NCI-H510A (cell line): ENCODE measurements at regions not wholly inside any gene's neighbourhood (a gene's known extent, or its start where the extent isn't known, plus 50 kb on each side); places are given as distances from the start of the nearest gene placed in this dataset.

ENCODE experiments used
- DNase-seq: peaks from one replicate; lab custom pipeline; 2025; lab: John Stamatoyannopoulos, UW

GRCh38 chr10:113219446-113219845, 269.4 kb downstream of the TCF7L2 start:
- DNase-seq = no peak

- DNase-seq = no peak
These were observed 271.7 kb downstream of the TCF7L2 start for GRCh38 chr10:113221756-113222168.

GRCh38 chr10:113222207-113222606, 272.2 kb downstream of the TCF7L2 start:
- no peak for DNase-seq

DNA sequence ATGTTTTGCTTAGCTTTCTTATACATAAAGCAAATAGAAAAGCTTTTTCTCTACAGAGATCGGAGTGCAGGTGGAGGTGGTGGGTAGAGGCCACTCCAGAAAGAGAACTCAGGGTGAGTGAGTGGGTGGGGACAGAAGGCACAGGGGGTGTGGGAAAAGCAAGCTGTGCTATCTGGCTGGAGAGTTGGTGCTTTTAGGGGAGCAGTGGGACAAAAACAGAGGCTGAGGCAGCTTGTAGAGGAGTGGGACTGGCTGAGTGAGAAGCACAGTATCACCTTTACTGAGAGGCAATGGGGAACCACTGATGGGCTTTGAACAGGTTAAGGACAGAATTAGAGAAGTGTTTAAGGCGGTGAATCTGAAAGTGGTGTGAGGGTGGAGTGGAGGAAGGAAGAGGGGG, 275.3 kb downstream of the TCF7L2 start:
- DNase-seq = no peak

- no peak for DNase-seq
These were observed 275.9 kb downstream of the TCF7L2 start for GRCh38 chr10:113225903-113226302.

DNA sequence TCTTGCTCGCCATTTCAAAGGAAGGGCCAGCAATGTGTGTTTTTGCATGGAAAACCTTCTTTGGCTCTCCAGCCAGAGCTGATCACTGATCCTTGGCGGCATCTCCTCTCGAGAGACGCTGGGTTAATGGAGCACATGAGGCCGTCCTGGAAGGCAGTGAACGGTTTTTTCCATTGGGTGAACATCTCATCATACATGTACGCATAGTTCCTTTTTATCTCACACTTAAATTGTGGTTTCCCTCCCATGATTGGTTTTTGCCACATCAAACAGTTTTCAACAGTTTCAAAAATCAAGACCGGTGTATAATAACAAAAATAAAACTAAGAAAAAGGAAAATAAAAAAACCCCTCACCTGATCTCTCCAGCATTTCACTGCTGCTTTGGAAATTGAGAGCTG, 276.4 kb downstream of the TCF7L2 start:
- no peak for DNase-seq

DNA sequence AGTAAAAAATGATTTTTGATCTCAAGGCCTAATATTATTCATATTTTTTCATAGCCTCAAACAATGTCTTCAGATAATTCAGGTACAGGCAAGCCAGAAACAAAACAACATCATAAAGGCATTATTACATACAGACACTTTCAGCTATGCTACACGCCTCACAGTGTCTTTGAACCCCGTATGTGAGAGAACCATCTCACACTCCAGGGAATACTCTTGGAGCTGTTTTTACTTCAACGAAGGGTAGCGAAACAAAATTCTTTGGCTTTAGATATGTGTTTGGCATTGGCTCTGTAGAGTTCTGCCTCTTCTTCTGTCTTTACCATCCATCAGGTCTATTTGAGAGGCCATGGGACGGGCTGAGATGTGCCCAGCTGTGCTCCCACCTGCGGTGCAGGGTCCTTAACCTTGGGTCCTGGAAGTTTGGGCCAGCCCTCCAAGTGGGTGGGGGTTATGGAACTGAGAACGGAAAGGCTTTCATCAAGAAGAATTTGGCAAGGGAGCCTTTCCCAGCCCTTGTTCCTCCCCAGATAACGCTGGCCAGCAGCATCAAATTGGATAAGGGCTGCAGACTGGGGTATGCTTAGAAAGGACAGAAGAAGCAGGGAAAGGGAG, 276.9 kb downstream of the TCF7L2 start:
- no peak for DNase-seq

DNA sequence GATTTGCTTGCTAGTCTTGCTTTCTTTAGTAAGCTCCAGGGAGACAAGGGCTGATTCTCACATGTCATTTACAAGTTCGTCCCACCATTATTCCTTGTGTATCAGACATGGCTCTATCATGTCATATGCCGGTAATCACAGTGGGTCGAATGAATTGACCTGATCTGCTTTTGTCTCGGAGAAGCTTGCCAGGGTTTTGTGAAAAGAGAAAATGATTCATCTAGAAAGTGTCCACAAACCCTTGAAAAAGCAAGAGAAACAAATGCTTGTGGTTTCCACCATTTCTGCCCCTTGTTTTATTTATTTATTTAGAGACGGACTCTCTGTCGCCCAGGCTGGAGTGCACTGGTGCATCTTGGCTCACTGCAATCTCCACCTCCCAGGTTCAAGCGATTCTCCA, 278.5 kb downstream of the TCF7L2 start:
- DNase-seq = no peak

DNA sequence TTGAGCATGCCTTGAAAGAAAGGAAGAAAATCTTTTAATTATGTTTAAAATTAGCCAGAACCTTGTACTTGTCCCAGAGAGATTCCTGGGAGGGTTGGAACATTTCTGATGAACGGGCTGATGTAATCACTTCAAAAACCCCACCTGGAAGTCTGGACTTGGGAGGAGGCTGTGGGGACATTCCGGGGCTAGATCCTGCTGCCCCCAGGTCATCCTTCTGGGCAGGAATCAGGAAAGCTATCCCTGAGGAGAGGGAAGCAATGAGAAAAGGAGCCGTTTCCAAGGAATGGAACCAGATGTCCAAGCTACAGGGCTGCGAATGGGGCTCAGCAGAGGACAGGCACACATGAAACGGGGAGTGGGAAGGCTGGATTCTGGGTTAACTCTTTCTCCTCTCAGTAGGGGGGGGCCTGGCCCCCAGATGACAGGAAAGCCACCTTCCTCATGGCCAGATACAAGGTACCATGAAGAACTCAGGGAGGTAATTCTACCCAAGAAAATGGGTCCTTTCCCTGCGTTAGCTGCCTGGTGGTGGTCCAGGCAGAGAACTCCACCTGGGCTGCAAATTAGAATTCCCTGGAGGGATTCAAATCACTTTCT, 280.1 kb downstream of the TCF7L2 start:
- DNase-seq = no peak

- DNase-seq = no peak
These were observed 283.0 kb downstream of the TCF7L2 start for GRCh38 chr10:113232928-113233511.

- DNase-seq = no peak
These were observed 284.4 kb downstream of the TCF7L2 start for GRCh38 chr10:113234481-113234880.

GRCh38 chr10:113235508-113235907, 285.5 kb downstream of the TCF7L2 start:
- no peak for DNase-seq

DNA sequence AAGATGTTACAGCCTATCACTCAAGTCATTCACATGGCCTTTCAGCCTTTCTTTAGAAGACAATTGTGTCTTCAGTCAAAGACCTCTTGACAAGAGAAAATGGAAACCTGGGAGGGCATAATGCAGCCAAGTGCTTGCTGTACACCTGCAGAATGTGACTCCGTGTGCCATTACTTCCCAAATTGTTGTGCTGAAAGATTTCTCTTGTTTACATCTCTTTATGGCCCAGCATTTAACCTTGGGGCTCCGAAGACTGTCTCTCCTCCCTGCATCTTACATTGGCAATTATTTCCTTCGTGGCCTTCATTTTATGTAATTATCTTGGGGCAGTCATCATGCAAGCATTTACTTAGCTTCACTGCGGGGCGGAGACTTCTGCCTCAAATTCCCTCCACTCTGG, 287.0 kb downstream of the TCF7L2 start:
- DNase-seq = no peak

- no peak for DNase-seq
These were observed 289.7 kb downstream of the TCF7L2 start for GRCh38 chr10:113239566-113240350.

DNA sequence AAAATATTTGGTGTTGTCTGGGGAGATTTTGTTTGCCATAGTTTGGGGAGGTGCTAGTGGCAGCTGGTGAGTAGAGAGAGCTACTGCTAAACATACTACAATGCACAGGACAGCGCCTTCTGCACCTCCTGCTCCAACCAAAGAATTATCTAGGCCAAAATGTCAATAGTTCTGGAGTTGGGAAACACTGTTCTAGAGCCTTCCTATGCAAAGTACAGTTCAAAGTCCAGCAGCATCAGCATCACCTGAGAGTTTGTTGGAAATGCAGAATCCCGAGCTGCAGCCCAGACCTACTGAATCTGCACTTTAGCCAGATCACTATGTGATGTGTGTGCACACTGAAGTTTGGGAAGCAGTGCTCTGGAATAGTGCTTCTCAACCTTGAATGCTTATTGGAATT, 290.7 kb downstream of the TCF7L2 start:
- no peak for DNase-seq

- DNase-seq = no peak
These were observed 291.7 kb downstream of the TCF7L2 start for GRCh38 chr10:113241599-113242360.

- no peak for DNase-seq
These were observed 293.3 kb downstream of the TCF7L2 start for GRCh38 chr10:113243311-113243710.

DNA sequence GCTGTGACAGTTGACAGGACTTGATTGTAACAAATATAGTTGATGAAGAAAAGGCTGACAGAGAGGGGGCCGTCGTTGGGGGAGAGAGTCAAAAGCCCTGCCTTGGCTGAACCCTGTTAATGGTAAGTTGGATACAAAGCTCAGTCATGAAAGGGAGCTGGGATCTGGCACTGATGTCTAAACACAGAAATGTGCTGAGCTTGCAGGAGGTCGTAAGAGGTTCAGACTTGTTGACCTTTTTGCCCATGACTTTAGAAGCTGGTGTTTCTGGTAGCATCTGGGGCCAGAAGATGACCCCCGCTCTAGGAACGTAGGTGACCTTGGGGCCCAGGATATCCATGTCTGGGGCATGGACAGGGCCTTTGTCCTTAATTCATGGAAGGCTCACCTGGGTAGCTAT, 294.7 kb downstream of the TCF7L2 start:
- DNase-seq = no peak

GRCh38 chr10:113245286-113245685, 295.2 kb downstream of the TCF7L2 start:
- DNase-seq = no peak

- DNase-seq = no peak
These were observed 297.0 kb downstream of the TCF7L2 start for GRCh38 chr10:113247050-113247449.

DNA sequence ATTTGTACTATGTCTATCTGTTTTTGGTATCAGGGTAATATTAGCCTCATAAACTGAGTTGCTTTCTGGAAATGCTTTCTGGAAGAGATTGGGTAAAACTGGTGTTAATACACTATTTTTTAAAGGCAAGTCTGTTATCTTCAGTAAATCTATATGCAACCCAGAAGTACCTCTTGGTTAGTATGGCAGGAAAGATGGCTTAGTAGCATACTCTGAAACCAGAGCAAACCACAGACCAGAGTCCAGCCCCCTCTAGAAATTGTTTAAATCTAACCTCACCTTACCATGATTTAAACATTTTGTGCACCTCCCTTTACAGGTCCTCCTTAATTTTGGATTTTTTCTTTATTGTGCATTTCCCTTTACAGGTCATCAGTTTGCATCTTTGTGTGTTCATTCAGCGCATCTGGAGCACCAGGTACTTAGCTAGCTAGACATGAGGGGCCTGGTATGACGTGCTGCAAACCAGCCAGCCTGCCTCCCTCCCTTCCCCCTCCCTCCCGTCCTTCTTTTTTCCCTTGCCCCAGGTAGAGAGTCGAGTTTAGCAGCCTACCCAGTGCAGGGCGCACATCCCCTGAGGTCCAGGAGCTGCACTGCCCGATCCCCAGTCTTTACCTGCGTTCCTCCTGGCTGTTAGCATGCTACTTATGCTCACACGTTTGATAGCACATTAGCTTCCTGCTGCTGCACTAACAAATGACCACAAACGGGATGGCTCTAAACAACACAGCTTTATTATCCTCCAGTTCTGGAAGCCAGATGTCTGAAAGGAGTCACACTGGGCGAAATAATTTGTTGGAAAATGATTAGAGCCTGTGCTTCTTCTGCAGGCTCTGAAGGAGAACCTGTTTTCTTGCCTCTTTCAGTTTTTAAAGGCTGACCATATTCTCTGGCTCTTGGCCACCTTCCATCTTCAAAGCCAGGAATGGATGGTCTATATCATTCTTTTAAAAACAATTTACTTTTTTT, 299.9 kb upstream of the HABP2 start:
- DNase-seq = no peak
